ENCODE measurements at regions not wholly inside any gene's neighbourhood (a gene's known extent, or its start where the extent isn't known, plus 50 kb on each side); places are given as distances from the start of the nearest gene placed in this dataset.
"Not testable (repeated sequence)": the region's sequence is repeated elsewhere in the genome, so short reads cannot be mapped to it uniquely, and the experiment has no call there.

GRCh38 chr5:123717139-123717538, 205.2 kb downstream of the CSNK1G3 start:
- Mint-ChIP-seq H3K36me3 (no peaks in the 10 kb centered on the region), H3K27ac (no peak overlapping the region), H3K27me3 (no peaks in the 10 kb centered on the region), H3K9me3 (peaks cover 4% of the 10 kb centered on the region), H3K4me3 (no peak overlapping the region), H3K4me1 (ENCODE audit: low read depth in 2 of 2) (no peaks in the 10 kb centered on the region)
- no peak for DNase-seq (ENCODE audit: low spot score)
- no peak for ATAC-seq

- no peak overlapping the region for H3K27ac Mint-ChIP-seq
- no peak overlapping the region for H3K4me3 Mint-ChIP-seq
- ATAC-seq (no peak), DNase-seq (ENCODE audit: low spot score) (no peak)
- peaks cover 10% of the 10 kb centered on the region for H3K9me3 Mint-ChIP-seq
- no peaks in the 10 kb centered on the region for H3K36me3 Mint-ChIP-seq
- H3K27me3 Mint-ChIP-seq: no peaks in the 10 kb centered on the region
- no peaks in the 10 kb centered on the region for H3K4me1 Mint-ChIP-seq (ENCODE audit: low read depth in 2 of 2)
These were observed 198.1 kb downstream of the CSNK1G3 start for GRCh38 chr5:123710031-123710430.

- no peaks in the 10 kb centered on the region for H3K27me3 Mint-ChIP-seq
- no peaks in the 10 kb centered on the region for H3K4me1 Mint-ChIP-seq (ENCODE audit: low read depth in 2 of 2)
- no peak overlapping the region for H3K4me3 Mint-ChIP-seq
- H3K9me3 Mint-ChIP-seq: peaks cover 10% of the 10 kb centered on the region
- ATAC-seq: no peak
- no peak overlapping the region for H3K27ac Mint-ChIP-seq
- DNase-seq (ENCODE audit: low spot score): no peak
- no peaks in the 10 kb centered on the region for H3K36me3 Mint-ChIP-seq
These were observed 197.4 kb downstream of the CSNK1G3 start for GRCh38 chr5:123709422-123709821.

GRCh38 chr5:123708074-123708806, 196.3 kb downstream of the CSNK1G3 start:
- no peak overlapping the region for H3K4me3 Mint-ChIP-seq
- H3K36me3 Mint-ChIP-seq: no peaks in the 10 kb centered on the region
- ATAC-seq (no peak), DNase-seq (ENCODE audit: low spot score) (no peak)
- H3K27me3 Mint-ChIP-seq: no peaks in the 10 kb centered on the region
- H3K27ac Mint-ChIP-seq: no peak overlapping the region
- no peaks in the 10 kb centered on the region for H3K4me1 Mint-ChIP-seq (ENCODE audit: low read depth in 2 of 2)
- H3K9me3 Mint-ChIP-seq: peaks cover 8% of the 10 kb centered on the region

GRCh38 chr5:123706531-123706930, 194.6 kb downstream of the CSNK1G3 start:
- Mint-ChIP-seq H3K9me3 (peaks cover 2% of the 10 kb centered on the region), H3K27me3 (no peaks in the 10 kb centered on the region), H3K27ac (no peak overlapping the region), H3K4me1 (ENCODE audit: low read depth in 2 of 2) (no peaks in the 10 kb centered on the region), H3K4me3 (no peak overlapping the region), H3K36me3 (no peaks in the 10 kb centered on the region)
- DNase-seq (ENCODE audit: low spot score) (no peak), ATAC-seq (no peak)

GRCh38 chr5:123705741-123706140, 193.8 kb downstream of the CSNK1G3 start:
- Mint-ChIP-seq H3K27me3 (no peaks in the 10 kb centered on the region), H3K9me3 (peaks cover 4% of the 10 kb centered on the region), H3K4me1 (ENCODE audit: low read depth in 2 of 2) (no peaks in the 10 kb centered on the region), H3K4me3 (no peak overlapping the region), H3K27ac (no peak overlapping the region), H3K36me3 (no peaks in the 10 kb centered on the region)
- no peak for ATAC-seq
- DNase-seq (ENCODE audit: low spot score): no peak

- no peaks in the 10 kb centered on the region for H3K4me1 Mint-ChIP-seq (ENCODE audit: low read depth in 2 of 2)
- H3K27ac Mint-ChIP-seq: no peak overlapping the region
- peaks cover 4% of the 10 kb centered on the region for H3K9me3 Mint-ChIP-seq
- DNase-seq (ENCODE audit: low spot score) (no peak), ATAC-seq (no peak)
- no peak overlapping the region for H3K4me3 Mint-ChIP-seq
- no peaks in the 10 kb centered on the region for H3K27me3 Mint-ChIP-seq
- H3K36me3 Mint-ChIP-seq: no peaks in the 10 kb centered on the region
These were observed 189.7 kb downstream of the CSNK1G3 start for GRCh38 chr5:123701511-123702200.

- Mint-ChIP-seq H3K9me3 (peaks cover 4% of the 10 kb centered on the region), H3K36me3 (no peaks in the 10 kb centered on the region), H3K27me3 (no peaks in the 10 kb centered on the region), H3K4me1 (ENCODE audit: low read depth in 2 of 2) (no peaks in the 10 kb centered on the region), H3K4me3 (no peak overlapping the region), H3K27ac (no peak overlapping the region)
- DNase-seq (ENCODE audit: low spot score): no peak
- no peak for ATAC-seq
These were observed 188.8 kb downstream of the CSNK1G3 start for GRCh38 chr5:123700624-123701287.

GRCh38 chr5:123699571-123699970, 187.6 kb downstream of the CSNK1G3 start:
- H3K27me3 Mint-ChIP-seq: no peaks in the 10 kb centered on the region
- no peak overlapping the region for H3K27ac Mint-ChIP-seq
- H3K4me1 Mint-ChIP-seq (ENCODE audit: low read depth in 2 of 2): no peaks in the 10 kb centered on the region
- H3K9me3 Mint-ChIP-seq: peaks cover 4% of the 10 kb centered on the region
- DNase-seq (ENCODE audit: low spot score): no peak
- no peaks in the 10 kb centered on the region for H3K36me3 Mint-ChIP-seq
- no peak overlapping the region for H3K4me3 Mint-ChIP-seq
- no peak for ATAC-seq

GRCh38 chr5:123698937-123699336, 187.0 kb downstream of the CSNK1G3 start:
- not testable (repeated sequence) for H3K36me3 Mint-ChIP-seq; DNase-seq (ENCODE audit: low spot score); H3K27ac Mint-ChIP-seq; H3K9me3 Mint-ChIP-seq; ATAC-seq; H3K4me1 Mint-ChIP-seq (ENCODE audit: low read depth in 2 of 2); H3K4me3 Mint-ChIP-seq; H3K27me3 Mint-ChIP-seq

- Mint-ChIP-seq H3K4me1 (ENCODE audit: low read depth in 2 of 2) (no peaks in the 10 kb centered on the region), H3K27ac (no peak overlapping the region), H3K9me3 (peaks cover 4% of the 10 kb centered on the region), H3K4me3 (no peak overlapping the region), H3K36me3 (no peaks in the 10 kb centered on the region), H3K27me3 (no peaks in the 10 kb centered on the region)
- no peak for DNase-seq (ENCODE audit: low spot score)
- ATAC-seq: no peak
These were observed 185.0 kb downstream of the CSNK1G3 start for GRCh38 chr5:123696921-123697341.

GRCh38 chr5:123690821-123691220, 178.8 kb downstream of the CSNK1G3 start:
- Mint-ChIP-seq H3K4me3 (no peak overlapping the region), H3K36me3 (no peaks in the 10 kb centered on the region), H3K27ac (no peak overlapping the region), H3K4me1 (ENCODE audit: low read depth in 2 of 2) (no peaks in the 10 kb centered on the region), H3K9me3 (no peaks in the 10 kb centered on the region), H3K27me3 (no peaks in the 10 kb centered on the region)
- DNase-seq (ENCODE audit: low spot score) (no peak), ATAC-seq (no peak)

- Mint-ChIP-seq H3K4me1 (ENCODE audit: low read depth in 2 of 2) (no peaks in the 10 kb centered on the region), H3K27me3 (peaks cover 0 to 13% of the 10 kb centered on the region in 2 donors), H3K4me3 (no peak overlapping the region), H3K27ac (no peak overlapping the region), H3K36me3 (peaks cover 7% of the 10 kb centered on the region), H3K9me3 (peaks cover 7% of the 10 kb centered on the region)
- no peak for ATAC-seq
- no peak for DNase-seq (ENCODE audit: low spot score)
These were observed 169.1 kb downstream of the CSNK1G3 start for GRCh38 chr5:123681061-123681460.

- Mint-ChIP-seq H3K27me3 (peaks cover 0 to 12% of the 10 kb centered on the region in 2 donors), H3K27ac (no peak overlapping the region), H3K4me3 (no peak overlapping the region), H3K4me1 (ENCODE audit: low read depth in 2 of 2) (no peaks in the 10 kb centered on the region), H3K9me3 (no peaks in the 10 kb centered on the region), H3K36me3 (no peaks in the 10 kb centered on the region)
- DNase-seq (ENCODE audit: low spot score) (no peak), ATAC-seq (peak in 1 of 2 donors; percentile 24)
These were observed 161.1 kb downstream of the CSNK1G3 start for GRCh38 chr5:123673107-123673506.
